GM12891 (cell line): ENCODE measurements at regions not wholly inside any gene's neighbourhood (a gene's known extent, or its start where the extent isn't known, plus 50 kb on each side); places are given as distances from the start of the nearest gene placed in this dataset.

Source experiments
- PAX5 ChIP-seq: IDR thresholded peaks from 2 replicates; pipeline ENCODE4 v1.6.1; 2011; ENCODE audit warnings: low read length, moderate library complexity, mild to moderate bottlenecking; ENCODE audit not compliant: insufficient read depth, severe bottlenecking
- POLR2A ChIP-seq: IDR thresholded peaks from 2 replicates; pipeline ENCODE4 v1.6.1; 2011; ENCODE audit warnings: low read depth, low read length, control low read depth
- POLR2AphosphoS5 ChIP-seq: IDR thresholded peaks from 2 replicates; pipeline ENCODE4 v1.6.1; 2011; ENCODE audit warnings: low read depth, low read length, control low read depth
- POU2F2 ChIP-seq: IDR thresholded peaks from 2 replicates; pipeline ENCODE4 v1.6.1; 2011; ENCODE audit warnings: low read depth, mild to moderate bottlenecking, control low read depth, low read length, moderate library complexity
- SPI1 ChIP-seq: IDR thresholded peaks from 2 replicates; pipeline ENCODE4 v1.6.1; 2011; ENCODE audit warnings: low read depth, low read length, control low read depth
- TAF1 ChIP-seq: IDR thresholded peaks from 2 replicates; pipeline ENCODE4 v1.6.1; 2011; ENCODE audit warnings: low read depth, low read length, control low read depth

DNA sequence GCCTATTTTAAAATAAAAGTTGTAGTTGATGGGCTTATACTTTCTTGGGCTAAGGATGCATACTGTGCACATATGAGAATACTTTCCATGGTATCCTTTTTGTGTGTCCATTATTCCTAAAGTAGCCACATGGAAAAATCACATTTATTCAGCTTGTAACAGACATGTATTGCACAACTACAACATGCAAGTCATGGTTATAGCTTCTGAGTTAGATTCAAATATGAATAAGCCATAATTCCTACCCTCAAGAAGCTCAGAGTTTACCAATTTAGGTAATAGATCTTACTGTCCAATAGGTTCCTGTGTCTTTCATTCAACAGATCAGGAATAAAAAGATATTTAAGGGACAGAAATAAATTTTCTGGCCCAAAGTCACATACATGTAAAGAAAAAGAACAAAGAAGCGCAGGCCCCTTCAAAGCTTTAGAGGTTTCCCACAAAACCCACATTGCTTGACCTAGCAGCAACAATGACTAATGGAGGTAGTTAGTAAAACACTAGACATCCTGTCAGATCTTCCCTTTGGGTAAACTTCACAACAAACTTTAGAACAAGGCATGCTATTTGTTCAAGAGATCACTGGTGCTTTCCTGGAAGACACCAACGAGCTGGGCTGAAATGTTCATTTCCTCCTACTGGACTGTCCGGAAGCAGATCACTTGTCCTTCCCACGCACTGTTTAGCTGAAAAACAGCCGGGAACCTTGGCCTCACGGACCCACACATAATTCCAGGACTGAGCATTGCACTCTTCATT is 78.4 kb upstream of the ITGA1 start:
- TF ChIP-seq POLR2AphosphoS5 (no peak), POLR2A (no peak), TAF1 (no peak), SPI1 (no peak), PAX5 (no peak), POU2F2 (no peak)
